ENCODE measurements at regions not wholly inside any gene's neighbourhood (a gene's known extent, or its start where the extent isn't known, plus 50 kb on each side); places are given as distances from the start of the nearest gene placed in this dataset.

DNA sequence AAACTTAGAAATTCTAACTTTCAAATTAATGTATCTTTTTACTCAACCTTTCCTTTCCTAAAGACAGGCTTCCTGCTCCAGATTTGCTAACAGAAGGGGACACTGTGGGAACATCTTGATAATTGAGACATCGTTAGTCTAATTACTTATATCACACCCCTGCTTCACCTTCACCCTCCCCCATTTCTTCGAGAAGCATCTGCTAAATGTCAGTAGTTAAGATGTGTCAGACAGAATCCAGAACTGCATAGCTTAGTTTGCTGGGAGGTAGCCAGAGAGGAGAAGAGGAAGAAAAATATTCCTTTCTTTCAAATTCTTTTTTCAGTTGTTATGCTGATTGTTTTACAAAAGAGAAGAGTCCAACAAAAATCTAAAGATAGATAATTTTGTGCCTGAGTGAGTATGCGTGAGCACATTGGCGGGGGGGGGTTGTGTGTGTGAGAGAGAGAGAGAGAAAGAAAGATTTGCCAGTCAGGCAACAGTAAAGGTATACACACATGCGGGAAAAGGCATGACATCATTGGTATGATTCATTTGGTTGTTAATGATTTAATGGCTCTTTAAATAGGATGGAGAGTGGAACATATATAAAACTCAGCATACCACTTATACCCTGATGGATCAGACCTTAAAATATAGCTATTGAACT lies 192.4 kb downstream of the PTN start:
- Histone ChIP-seq H3K4me3 (ENCODE audit: low read depth in 2 of 2, low read length in 2 of 2) (no peak overlapping the region), H3K36me3 (ENCODE audit: control insufficient read depth, insufficient read depth, low read length) (no peaks in the 10 kb centered on the region), H3K27me3 (ENCODE audit: control insufficient read depth, insufficient read depth, low read length) (no peaks in the 10 kb centered on the region), H3K9me3 (ENCODE audit: control insufficient read depth, insufficient read depth, low read depth, low read length) (no peaks in the 10 kb centered on the region), H3K27ac (ENCODE audit: low read length) (no peak overlapping the region), H3K4me1 (ENCODE audit: control insufficient read depth, insufficient read depth, low read length) (no peaks in the 10 kb centered on the region)
- TF ChIP-seq TCF7L2 (IDR thresholded peaks at IDR 0.05; ENCODE audit: low read depth, low read length) (no peak), POLR2AphosphoS5 (IDR thresholded peaks at IDR 0.05; ENCODE audit: low read depth, low read length) (no peak), SIN3A (IDR thresholded peaks at IDR 0.05; ENCODE audit: borderline replicate concordance, insufficient read depth, low read depth, low read length) (no peak)
- TF ChIP-seq, protein P1, sequence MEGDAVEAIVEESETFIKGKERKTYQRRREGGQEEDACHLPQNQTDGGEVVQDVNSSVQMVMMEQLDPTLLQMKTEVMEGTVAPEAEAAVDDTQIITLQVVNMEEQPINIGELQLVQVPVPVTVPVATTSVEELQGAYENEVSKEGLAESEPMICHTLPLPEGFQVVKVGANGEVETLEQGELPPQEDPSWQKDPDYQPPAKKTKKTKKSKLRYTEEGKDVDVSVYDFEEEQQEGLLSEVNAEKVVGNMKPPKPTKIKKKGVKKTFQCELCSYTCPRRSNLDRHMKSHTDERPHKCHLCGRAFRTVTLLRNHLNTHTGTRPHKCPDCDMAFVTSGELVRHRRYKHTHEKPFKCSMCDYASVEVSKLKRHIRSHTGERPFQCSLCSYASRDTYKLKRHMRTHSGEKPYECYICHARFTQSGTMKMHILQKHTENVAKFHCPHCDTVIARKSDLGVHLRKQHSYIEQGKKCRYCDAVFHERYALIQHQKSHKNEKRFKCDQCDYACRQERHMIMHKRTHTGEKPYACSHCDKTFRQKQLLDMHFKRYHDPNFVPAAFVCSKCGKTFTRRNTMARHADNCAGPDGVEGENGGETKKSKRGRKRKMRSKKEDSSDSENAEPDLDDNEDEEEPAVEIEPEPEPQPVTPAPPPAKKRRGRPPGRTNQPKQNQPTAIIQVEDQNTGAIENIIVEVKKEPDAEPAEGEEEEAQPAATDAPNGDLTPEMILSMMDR (IDR thresholded peaks at IDR 0.05): no peak
- TF ChIP-seq, protein P2, sequence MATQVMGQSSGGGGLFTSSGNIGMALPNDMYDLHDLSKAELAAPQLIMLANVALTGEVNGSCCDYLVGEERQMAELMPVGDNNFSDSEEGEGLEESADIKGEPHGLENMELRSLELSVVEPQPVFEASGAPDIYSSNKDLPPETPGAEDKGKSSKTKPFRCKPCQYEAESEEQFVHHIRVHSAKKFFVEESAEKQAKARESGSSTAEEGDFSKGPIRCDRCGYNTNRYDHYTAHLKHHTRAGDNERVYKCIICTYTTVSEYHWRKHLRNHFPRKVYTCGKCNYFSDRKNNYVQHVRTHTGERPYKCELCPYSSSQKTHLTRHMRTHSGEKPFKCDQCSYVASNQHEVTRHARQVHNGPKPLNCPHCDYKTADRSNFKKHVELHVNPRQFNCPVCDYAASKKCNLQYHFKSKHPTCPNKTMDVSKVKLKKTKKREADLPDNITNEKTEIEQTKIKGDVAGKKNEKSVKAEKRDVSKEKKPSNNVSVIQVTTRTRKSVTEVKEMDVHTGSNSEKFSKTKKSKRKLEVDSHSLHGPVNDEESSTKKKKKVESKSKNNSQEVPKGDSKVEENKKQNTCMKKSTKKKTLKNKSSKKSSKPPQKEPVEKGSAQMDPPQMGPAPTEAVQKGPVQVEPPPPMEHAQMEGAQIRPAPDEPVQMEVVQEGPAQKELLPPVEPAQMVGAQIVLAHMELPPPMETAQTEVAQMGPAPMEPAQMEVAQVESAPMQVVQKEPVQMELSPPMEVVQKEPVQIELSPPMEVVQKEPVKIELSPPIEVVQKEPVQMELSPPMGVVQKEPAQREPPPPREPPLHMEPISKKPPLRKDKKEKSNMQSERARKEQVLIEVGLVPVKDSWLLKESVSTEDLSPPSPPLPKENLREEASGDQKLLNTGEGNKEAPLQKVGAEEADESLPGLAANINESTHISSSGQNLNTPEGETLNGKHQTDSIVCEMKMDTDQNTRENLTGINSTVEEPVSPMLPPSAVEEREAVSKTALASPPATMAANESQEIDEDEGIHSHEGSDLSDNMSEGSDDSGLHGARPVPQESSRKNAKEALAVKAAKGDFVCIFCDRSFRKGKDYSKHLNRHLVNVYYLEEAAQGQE (IDR thresholded peaks at IDR 0.05; ENCODE audit: insufficient read depth in 1 of 2, low read depth in 2 of 2, low read length in 1 of 2): no peak
- ChIA-PET POLR2A (no interaction called here), CTCF (no interaction called here)
- in situ Hi-C loops (cut with HindIII; ENCODE audit: low pct_unique_long_range_greater_than_20kb, low sequenced_read_pairs) (no loop called here), intact Hi-C loops (cut with micrococcal nuclease; ENCODE audit: unreplicated experiment) (no loop called here)
- DNase-seq (ENCODE audit: low read depth, low spot score) (no peak), ATAC-seq (no peak)
- BruUV-seq (replicated peaks): no TSS peak

DNA sequence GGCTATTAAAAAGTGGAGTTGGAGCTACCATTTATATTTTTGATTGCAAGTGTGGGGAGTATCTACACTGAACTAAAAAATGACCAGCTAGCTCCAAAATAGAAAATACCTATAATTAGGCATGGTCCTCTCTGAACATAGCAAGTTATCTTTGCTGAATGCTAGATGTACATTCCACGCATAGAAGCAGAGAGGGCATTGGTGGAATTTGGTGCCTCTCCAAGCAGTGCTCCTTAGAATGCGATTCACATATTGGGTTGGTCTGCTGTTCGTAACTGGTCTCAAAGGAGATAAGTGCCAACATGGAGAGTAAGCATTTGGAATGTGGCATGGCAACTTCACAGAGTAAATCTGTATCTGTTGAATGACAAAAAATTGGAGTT lies 196.2 kb downstream of the PTN start:
- Histone ChIP-seq H3K36me3 (ENCODE audit: control insufficient read depth, insufficient read depth, low read length) (no peaks in the 10 kb centered on the region), H3K4me3 (ENCODE audit: low read depth in 2 of 2, low read length in 2 of 2) (no peak overlapping the region), H3K27ac (ENCODE audit: low read length) (no peak overlapping the region), H3K27me3 (ENCODE audit: control insufficient read depth, insufficient read depth, low read length) (no peaks in the 10 kb centered on the region), H3K4me1 (ENCODE audit: control insufficient read depth, insufficient read depth, low read length) (no peaks in the 10 kb centered on the region), H3K9me3 (ENCODE audit: control insufficient read depth, insufficient read depth, low read depth, low read length) (no peaks in the 10 kb centered on the region)
- in situ Hi-C loops (cut with HindIII; ENCODE audit: low pct_unique_long_range_greater_than_20kb, low sequenced_read_pairs): no loop called here
- intact Hi-C loops (cut with micrococcal nuclease; ENCODE audit: unreplicated experiment): no loop called here
- ChIA-PET POLR2A (no interaction called here), CTCF (no interaction called here)
- TF ChIP-seq, protein P1 (IDR thresholded peaks at IDR 0.05): no peak
- TF ChIP-seq, protein P2 (IDR thresholded peaks at IDR 0.05; ENCODE audit: insufficient read depth in 1 of 2, low read depth in 2 of 2, low read length in 1 of 2): no peak
- TF ChIP-seq SIN3A (IDR thresholded peaks at IDR 0.05; ENCODE audit: borderline replicate concordance, insufficient read depth, low read depth, low read length) (no peak), TCF7L2 (IDR thresholded peaks at IDR 0.05; ENCODE audit: low read depth, low read length) (no peak), POLR2AphosphoS5 (IDR thresholded peaks at IDR 0.05; ENCODE audit: low read depth, low read length) (no peak)
- no peak for ATAC-seq
- no peak for DNase-seq (ENCODE audit: low read depth, low spot score)
- no TSS peak for BruUV-seq (replicated peaks)

All from Panc1 (cell line).